ENCODE measurements at regions not wholly inside any gene's neighbourhood (a gene's known extent, or its start where the extent isn't known, plus 50 kb on each side); places are given as distances from the start of the nearest gene placed in this dataset.

- TF ChIP-seq NKX3-1 (CRISPR knock-in tag; IDR thresholded peaks at IDR 0.05) (no peak), GMEB1 (CRISPR knock-in tag; IDR thresholded peaks at IDR 0.05; ENCODE audit: borderline replicate concordance) (no peak), KLF13 (CRISPR knock-in tag; IDR thresholded peaks at IDR 0.05) (no peak), MZF1 (CRISPR knock-in tag; IDR thresholded peaks at IDR 0.05; ENCODE audit: borderline replicate concordance) (no peak), CREB1 (IDR thresholded peaks at IDR 0.05) (peak; percentile 95), CREB1 (CRISPR knock-in tag; IDR thresholded peaks at IDR 0.05) (peak; percentile 92), REXO4 (CRISPR knock-in tag; IDR thresholded peaks at IDR 0.05; ENCODE audit: borderline replicate concordance) (no peak), ZNF564 (CRISPR knock-in tag; IDR thresholded peaks at IDR 0.05) (no peak), SUZ12 (IDR thresholded peaks at IDR 0.05; ENCODE audit: low read depth, low read length) (no peak), MTF2 (CRISPR knock-in tag; IDR thresholded peaks at IDR 0.05; ENCODE audit: borderline replicate concordance) (no peak), SATB2 (CRISPR knock-in tag; IDR thresholded peaks at IDR 0.05) (no peak), ZNF3 (CRISPR knock-in tag; IDR thresholded peaks at IDR 0.05) (no peak), PHF21A (CRISPR knock-in tag; IDR thresholded peaks at IDR 0.05) (no peak), LBX2 (CRISPR knock-in tag; IDR thresholded peaks at IDR 0.05; ENCODE audit: borderline replicate concordance) (no peak), TRIM24 (CRISPR knock-in tag; IDR thresholded peaks at IDR 0.05) (no peak), ZNF549 (CRISPR knock-in tag; IDR thresholded peaks at IDR 0.05) (no peak), ARID2 (CRISPR knock-in tag; IDR thresholded peaks at IDR 0.05; ENCODE audit: borderline replicate concordance) (no peak), ZNF703 (CRISPR knock-in tag; IDR thresholded peaks at IDR 0.05; ENCODE audit: borderline replicate concordance) (no peak), ZNF782 (CRISPR knock-in tag; IDR thresholded peaks at IDR 0.05; ENCODE audit: borderline replicate concordance) (no peak), TSC22D2 (CRISPR knock-in tag; IDR thresholded peaks at IDR 0.05; ENCODE audit: borderline replicate concordance) (no peak), GTF3A (CRISPR knock-in tag; conservative IDR thresholded peaks at IDR 0.05) (no peak), CSRNP2 (CRISPR knock-in tag; conservative IDR thresholded peaks at IDR 0.05; ENCODE audit: low read depth) (no peak), XBP1 (CRISPR knock-in tag; IDR thresholded peaks at IDR 0.05) (no peak), ZNF773 (CRISPR knock-in tag; IDR thresholded peaks at IDR 0.05; ENCODE audit: borderline replicate concordance) (no peak), ARNT2 (CRISPR knock-in tag; IDR thresholded peaks at IDR 0.05; ENCODE audit: low read depth) (no peak), HNF1B (CRISPR knock-in tag; IDR thresholded peaks at IDR 0.05) (peak; percentile 85)
These were observed 154.2 kb downstream of the TM9SF2 start (continued) for GRCh38 chr13:99655351-99656091.
